ENCODE measurements at regions not wholly inside any gene's neighbourhood (a gene's known extent, or its start where the extent isn't known, plus 50 kb on each side); places are given as distances from the start of the nearest gene placed in this dataset.

GRCh38 chr1:21357161-21357560 lies 66.9 kb upstream of the ECE1 start:
- H4K8ac ChIP-seq (ENCODE audit: low read depth in 2 of 2, low read length in 2 of 2): no peak overlapping the region
- no peak for DNase-seq
- no peaks in the 10 kb centered on the region for H3K36me3 ChIP-seq (ENCODE audit: control insufficient read depth, insufficient read depth, low read length)
- ChIA-PET POLR2A (ENCODE audit: unreplicated experiment) (no interaction called here), CTCF (no interaction called here)
- H2BK120ac ChIP-seq (ENCODE audit: low read depth, low read length): no peak overlapping the region
- H4K5ac ChIP-seq (ENCODE audit: low read depth, low read length): no peak overlapping the region
- H3K4me3 ChIP-seq (ENCODE audit: insufficient read depth, low read depth, low read length): no peak overlapping the region
- H3K9me1 ChIP-seq (ENCODE audit: insufficient read depth, low read length): no peaks in the 10 kb centered on the region
- WGBS, 2 experiments (ENCODE audit: extremely low coverage in 2 of 2, insufficient read length in 1 of 2): 70% methylated on average over 2 of the region's 5 CpGs; no CpG with 5 or more reads in 1 of the 2 experiments
- H4K91ac ChIP-seq (ENCODE audit: insufficient read depth, low read depth, low read length): no peak overlapping the region
- no peaks in the 10 kb centered on the region for H4K20me1 ChIP-seq (ENCODE audit: insufficient read depth, low read length)
- H3K4ac ChIP-seq (ENCODE audit: low read depth, low read length): no peak overlapping the region
- TF ChIP-seq FOS (IDR thresholded peaks at IDR 0.05; ENCODE audit: low read depth, low read length): no peak
- no peak for TF ChIP-seq ELK1 (IDR thresholded peaks at IDR 0.05; ENCODE audit: borderline replicate concordance, low read depth, low read length)
- no peak for TF ChIP-seq RAD21 (IDR thresholded peaks at IDR 0.05; ENCODE audit: low read length)
- no peak for TF ChIP-seq RCOR1 (IDR thresholded peaks at IDR 0.05; ENCODE audit: insufficient replicate concordance, low read length)
- no peak overlapping the region for H3K27ac ChIP-seq (ENCODE audit: insufficient read depth, low read length)
- in situ Hi-C loops (cut with MboI; ENCODE audit: low sequenced_read_pairs) (loop anchor here (25.0 kb wide), 1 partner anchor 670 kb away; no protein-coding TSS in a partner anchor), dilution Hi-C loops (cut with HindIII; ENCODE audit: low sequenced_read_pairs, unreplicated experiment) (no loop called here), intact Hi-C loops (cut with micrococcal nuclease) (no loop called here)
- H3K23ac ChIP-seq (ENCODE audit: low read depth, low read length): no peak overlapping the region
- H2AFZ ChIP-seq (replicated peaks; ENCODE audit: low read length, poor library complexity): no peak overlapping the region
- no peak overlapping the region for H2BK15ac ChIP-seq (ENCODE audit: low read depth, low read length)
- no peaks in the 10 kb centered on the region for H3K9me3 ChIP-seq (ENCODE audit: control insufficient read depth, insufficient read depth, low read length)
- no peak overlapping the region for H3K4me2 ChIP-seq (ENCODE audit: low read depth, low read length)
- ATAC-seq (ENCODE audit: low read depth): no peak
- no peak overlapping the region for H2BK20ac ChIP-seq (ENCODE audit: low read depth, low read length)
- BruUV-seq (replicated peaks): no TSS peak
- H3K27me3 ChIP-seq (ENCODE audit: control insufficient read depth, insufficient read depth, low read length): peaks cover 2% of the 10 kb centered on the region; the same call in 1 of the 2 replicates
- no peak overlapping the region for H3K14ac ChIP-seq (replicated peaks; ENCODE audit: low read depth, low read length)
- H2AK9ac ChIP-seq (replicated peaks; ENCODE audit: low read depth, low read length, poor library complexity): no peak overlapping the region
- no peak overlapping the region for H3K56ac ChIP-seq (ENCODE audit: extremely low read depth, insufficient read depth, low read length)
- H3K79me1 ChIP-seq (ENCODE audit: low read depth in 1 of 2, low read length in 2 of 2): no peaks in the 10 kb centered on the region
- no peaks in the 10 kb centered on the region; the same call in 1 of the 2 replicates for H3K4me1 ChIP-seq (ENCODE audit: control insufficient read depth, insufficient read depth, low read length)
- H3K18ac ChIP-seq (ENCODE audit: low read depth, low read length): no peak overlapping the region
- no peak overlapping the region for H2AK5ac ChIP-seq (ENCODE audit: low read depth, low read length)
- no peak overlapping the region for H2BK5ac ChIP-seq (ENCODE audit: low read depth, low read length, poor library complexity, severe bottlenecking)
- H3K9ac ChIP-seq (ENCODE audit: low read depth, low read length): no peak overlapping the region

Measured in IMR-90 (cell line).